ENCODE measurements at regions not wholly inside any gene's neighbourhood (a gene's known extent, or its start where the extent isn't known, plus 50 kb on each side); places are given as distances from the start of the nearest gene placed in this dataset.

GRCh38 chr6:132139611-132140010 lies 188.4 kb upstream of the CCN2 start:
- H3K9ac ChIP-seq: no peak overlapping the region
- no peaks in the 10 kb centered on the region for H3K27me3 ChIP-seq (ENCODE audit: insufficient read depth)
- no peak overlapping the region for H3K27ac ChIP-seq (ENCODE audit: low read depth in 2 of 2, low read length in 1 of 2)
- H3K9me2 ChIP-seq: no peaks in the 10 kb centered on the region
- no peak overlapping the region for H3K4me2 ChIP-seq
- H4K20me1 ChIP-seq (ENCODE audit: insufficient read depth): no peaks in the 10 kb centered on the region
- no peak overlapping the region for H2AFZ ChIP-seq (ENCODE audit: low read depth)
- TF ChIP-seq MAX (IDR thresholded peaks at IDR 0.05; ENCODE audit: low read depth) (no peak), MXI1 (IDR thresholded peaks at IDR 0.05; ENCODE audit: low read depth, low read length) (no peak), GATA2 (CRISPR knock-in tag; IDR thresholded peaks at IDR 0.05) (no peak), ELF1 (IDR thresholded peaks at IDR 0.05) (no peak)
- TF ChIP-seq, protein P1, sequence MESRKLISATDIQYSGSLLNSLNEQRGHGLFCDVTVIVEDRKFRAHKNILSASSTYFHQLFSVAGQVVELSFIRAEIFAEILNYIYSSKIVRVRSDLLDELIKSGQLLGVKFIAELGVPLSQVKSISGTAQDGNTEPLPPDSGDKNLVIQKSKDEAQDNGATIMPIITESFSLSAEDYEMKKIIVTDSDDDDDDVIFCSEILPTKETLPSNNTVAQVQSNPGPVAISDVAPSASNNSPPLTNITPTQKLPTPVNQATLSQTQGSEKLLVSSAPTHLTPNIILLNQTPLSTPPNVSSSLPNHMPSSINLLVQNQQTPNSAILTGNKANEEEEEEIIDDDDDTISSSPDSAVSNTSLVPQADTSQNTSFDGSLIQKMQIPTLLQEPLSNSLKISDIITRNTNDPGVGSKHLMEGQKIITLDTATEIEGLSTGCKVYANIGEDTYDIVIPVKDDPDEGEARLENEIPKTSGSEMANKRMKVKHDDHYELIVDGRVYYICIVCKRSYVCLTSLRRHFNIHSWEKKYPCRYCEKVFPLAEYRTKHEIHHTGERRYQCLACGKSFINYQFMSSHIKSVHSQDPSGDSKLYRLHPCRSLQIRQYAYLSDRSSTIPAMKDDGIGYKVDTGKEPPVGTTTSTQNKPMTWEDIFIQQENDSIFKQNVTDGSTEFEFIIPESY (IDR thresholded peaks at IDR 0.05; ENCODE audit: borderline replicate concordance, low read depth): no peak
- 34% methylated on average over 2 of the region's 2 CpGs for WGBS (ENCODE audit: low lambda C conversion rate)
- no peaks in the 10 kb centered on the region for H3K9me3 ChIP-seq
- CTCF ChIA-PET: no interaction called here
- no peak for DNase-seq
- no peaks in the 10 kb centered on the region for H3K79me2 ChIP-seq (ENCODE audit: insufficient read depth)
- no peak overlapping the region for H3K4me3 ChIP-seq (ENCODE audit: low read depth in 2 of 2, low read length in 1 of 2)
- H3K36me3 ChIP-seq (replicated peaks in 1 of 2; ENCODE audit: control insufficient read depth in 1 of 2, insufficient read depth in 2 of 2, low read length in 1 of 2): no peaks in the 10 kb centered on the region
- no peaks in the 10 kb centered on the region for H3F3A ChIP-seq (replicated peaks; ENCODE audit: insufficient read depth)
- POLR2A ChIA-PET: no interaction called here
- H3K4me1 ChIP-seq (ENCODE audit: control insufficient read depth in 1 of 2, insufficient read depth in 2 of 2, low read depth in 1 of 2, low read length in 1 of 2): no peaks in the 10 kb centered on the region; a peak in 1 of 4 replicates

DNA sequence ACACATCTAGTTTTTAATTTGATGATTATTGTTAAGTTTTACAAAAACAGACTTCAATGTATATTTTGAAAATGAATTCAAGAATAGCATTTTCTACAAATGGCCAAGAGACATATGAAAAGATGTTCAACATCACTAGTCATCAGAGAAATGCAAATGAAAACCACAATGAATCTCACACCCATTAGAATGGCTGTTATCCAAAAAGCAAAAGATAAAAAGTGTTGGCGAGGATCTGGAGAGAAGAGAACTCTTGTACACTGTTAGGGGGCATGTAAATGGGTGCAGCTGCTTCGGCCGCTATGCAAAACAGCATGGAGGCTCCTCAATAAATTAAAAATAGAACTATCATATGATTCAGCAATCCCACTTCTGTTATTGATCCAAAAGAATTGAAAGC lies 185.8 kb upstream of the CCN2 start:
- TF ChIP-seq NRF1 (IDR thresholded peaks at IDR 0.05; ENCODE audit: low read depth, low read length): no peak
- TF ChIP-seq FOSL2 (IDR thresholded peaks at IDR 0.05; ENCODE audit: borderline replicate concordance, low read depth): no peak
- no peak for TF ChIP-seq MEF2A (IDR thresholded peaks at IDR 0.05; ENCODE audit: borderline replicate concordance, low read depth)
- TF ChIP-seq, protein P2, sequence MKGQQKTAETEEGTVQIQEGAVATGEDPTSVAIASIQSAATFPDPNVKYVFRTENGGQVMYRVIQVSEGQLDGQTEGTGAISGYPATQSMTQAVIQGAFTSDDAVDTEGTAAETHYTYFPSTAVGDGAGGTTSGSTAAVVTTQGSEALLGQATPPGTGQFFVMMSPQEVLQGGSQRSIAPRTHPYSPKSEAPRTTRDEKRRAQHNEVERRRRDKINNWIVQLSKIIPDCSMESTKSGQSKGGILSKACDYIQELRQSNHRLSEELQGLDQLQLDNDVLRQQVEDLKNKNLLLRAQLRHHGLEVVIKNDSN (IDR thresholded peaks at IDR 0.05; ENCODE audit: borderline replicate concordance, low read depth): no peak
- TF ChIP-seq NFIC (IDR thresholded peaks at IDR 0.05; ENCODE audit: borderline replicate concordance): no peak
- no peak for TF ChIP-seq POLR2AphosphoS5 (IDR thresholded peaks at IDR 0.05; ENCODE audit: low read depth, low read length)
- Histone ChIP-seq H3K4me2 (no peak overlapping the region), H3K79me2 (ENCODE audit: insufficient read depth) (no peaks in the 10 kb centered on the region), H3K27me3 (ENCODE audit: insufficient read depth) (no peaks in the 10 kb centered on the region), H3K9ac (no peak overlapping the region), H3K4me3 (ENCODE audit: low read depth in 2 of 2, low read length in 1 of 2) (no peak overlapping the region), H3K36me3 (replicated peaks in 1 of 2; ENCODE audit: control insufficient read depth in 1 of 2, insufficient read depth in 2 of 2, low read length in 1 of 2) (no peaks in the 10 kb centered on the region), H2AFZ (ENCODE audit: low read depth) (no peak overlapping the region), H3K27ac (ENCODE audit: low read depth in 2 of 2, low read length in 1 of 2) (no peak overlapping the region), H4K20me1 (ENCODE audit: insufficient read depth) (no peaks in the 10 kb centered on the region), H3K9me3 (no peaks in the 10 kb centered on the region), H3F3A (replicated peaks; ENCODE audit: insufficient read depth) (peaks cover 15% of the 10 kb centered on the region), H3K9me2 (no peaks in the 10 kb centered on the region), H3K4me1 (ENCODE audit: control insufficient read depth in 1 of 2, insufficient read depth in 2 of 2, low read depth in 1 of 2, low read length in 1 of 2) (peaks cover 0 to 25% of the 10 kb centered on the region in 2 experiments; a peak in 2 of 4 replicates)
- 57% methylated on average over 3 of the region's 3 CpGs for WGBS (ENCODE audit: low lambda C conversion rate)
- no peak for DNase-seq
- ChIA-PET POLR2A (no interaction called here), CTCF (no interaction called here)

All from SK-N-SH (cell line).